ENCODE measurements at regions not wholly inside any gene's neighbourhood (a gene's known extent, or its start where the extent isn't known, plus 50 kb on each side); places are given as distances from the start of the nearest gene placed in this dataset.

DNA sequence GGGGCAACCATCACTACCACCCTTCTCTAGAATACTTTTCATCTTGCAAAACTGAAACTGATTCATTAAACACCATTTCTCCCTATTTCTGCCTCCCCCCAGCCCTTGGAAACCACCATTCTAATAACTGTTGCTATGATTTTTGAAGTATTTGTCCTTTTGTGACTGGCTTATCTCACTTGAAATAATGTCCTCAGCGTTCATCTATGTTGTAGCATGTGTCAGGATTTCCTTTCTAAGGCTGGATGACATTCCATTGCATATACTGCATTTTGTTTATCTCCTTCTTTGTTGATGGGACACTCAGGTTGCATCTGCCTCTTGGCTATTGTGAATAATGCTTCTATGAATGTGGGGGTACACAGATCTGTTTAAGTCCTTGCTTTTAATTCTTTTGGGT is 327.6 kb upstream of the ZNF32 start:
- WGBS, 4 donors = 53 to 65% (median 60%) methylated on average over 1 of the region's 1 CpG
- no peaks in the 10 kb centered on the region for H3K36me3 ChIP-seq
- DNase-seq = no peak
- H3K9me3 ChIP-seq = no peaks in the 10 kb centered on the region
- TF ChIP-seq POLR2A (IDR thresholded peaks at IDR 0.05) = no peak
- TF ChIP-seq, protein P1, sequence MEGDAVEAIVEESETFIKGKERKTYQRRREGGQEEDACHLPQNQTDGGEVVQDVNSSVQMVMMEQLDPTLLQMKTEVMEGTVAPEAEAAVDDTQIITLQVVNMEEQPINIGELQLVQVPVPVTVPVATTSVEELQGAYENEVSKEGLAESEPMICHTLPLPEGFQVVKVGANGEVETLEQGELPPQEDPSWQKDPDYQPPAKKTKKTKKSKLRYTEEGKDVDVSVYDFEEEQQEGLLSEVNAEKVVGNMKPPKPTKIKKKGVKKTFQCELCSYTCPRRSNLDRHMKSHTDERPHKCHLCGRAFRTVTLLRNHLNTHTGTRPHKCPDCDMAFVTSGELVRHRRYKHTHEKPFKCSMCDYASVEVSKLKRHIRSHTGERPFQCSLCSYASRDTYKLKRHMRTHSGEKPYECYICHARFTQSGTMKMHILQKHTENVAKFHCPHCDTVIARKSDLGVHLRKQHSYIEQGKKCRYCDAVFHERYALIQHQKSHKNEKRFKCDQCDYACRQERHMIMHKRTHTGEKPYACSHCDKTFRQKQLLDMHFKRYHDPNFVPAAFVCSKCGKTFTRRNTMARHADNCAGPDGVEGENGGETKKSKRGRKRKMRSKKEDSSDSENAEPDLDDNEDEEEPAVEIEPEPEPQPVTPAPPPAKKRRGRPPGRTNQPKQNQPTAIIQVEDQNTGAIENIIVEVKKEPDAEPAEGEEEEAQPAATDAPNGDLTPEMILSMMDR (IDR thresholded peaks at IDR 0.05) = no peak
- H3K27ac ChIP-seq = no peak overlapping the region
- H3K4me3 ChIP-seq = no peak overlapping the region
- H3K27me3 ChIP-seq = no peaks in the 10 kb centered on the region
- ATAC-seq = no peak
- peaks cover 0 to 30% (median 15%) of the 10 kb centered on the region in 12 donors for H3K4me1 ChIP-seq
- intact Hi-C loops (cut with DNase I) = no loop called here

GRCh38 chr10:43973801-43974200 is 325.1 kb upstream of the ZNF32 start:
- 67 to 83% (median 76%) methylated on average over 3 of the region's 3 CpGs for WGBS, 4 donors
- ATAC-seq (peak in 1 of 4 donors; percentile 51), DNase-seq (no peak)
- Histone ChIP-seq H3K4me3 (no peak overlapping the region), H3K9me3 (no peaks in the 10 kb centered on the region), H3K36me3 (no peaks in the 10 kb centered on the region), H3K4me1 (peaks cover 0 to 6% (median 0%) of the 10 kb centered on the region in 12 donors), H3K27ac (no peak overlapping the region), H3K27me3 (no peaks in the 10 kb centered on the region)
- TF ChIP-seq, protein P1 (IDR thresholded peaks at IDR 0.05) = no peak
- TF ChIP-seq POLR2A (IDR thresholded peaks at IDR 0.05) = no peak
- intact Hi-C loops (cut with DNase I) = no loop called here

DNA sequence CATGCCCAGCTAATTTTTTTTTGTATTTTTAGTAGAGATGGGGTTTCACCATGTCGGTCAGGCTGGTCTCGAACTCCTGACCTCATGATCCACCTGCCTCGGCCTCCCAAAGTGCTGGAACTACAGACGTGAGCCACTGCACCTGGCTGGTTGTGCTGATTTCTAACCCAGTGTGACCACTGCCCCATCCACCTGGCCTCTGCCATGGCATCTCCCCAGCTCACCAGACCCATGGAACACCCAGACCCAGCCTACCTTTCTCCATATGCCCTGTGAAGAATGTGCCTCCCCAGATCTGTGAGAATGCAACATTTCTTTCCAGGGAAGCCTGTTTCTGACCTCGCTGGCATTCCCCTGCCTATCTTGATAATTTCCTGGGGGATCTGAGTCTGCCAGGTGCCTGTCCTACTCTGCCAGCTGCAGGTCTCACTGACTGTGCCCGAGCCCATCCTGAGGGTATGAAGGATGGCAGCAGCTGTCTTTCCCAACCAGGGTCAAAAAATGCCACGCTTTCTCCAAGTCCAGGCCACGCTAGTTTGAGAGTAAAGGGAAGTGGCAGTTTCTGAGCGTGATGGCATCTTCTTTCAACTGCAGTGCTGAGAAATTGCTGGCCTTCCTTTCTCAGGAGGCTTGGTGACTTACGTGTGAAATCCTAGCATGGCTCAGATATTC is 324.4 kb upstream of the ZNF32 start:
- intact Hi-C loops (cut with DNase I) = no loop called here
- Histone ChIP-seq H3K27ac (no peak overlapping the region), H3K9me3 (no peaks in the 10 kb centered on the region), H3K4me3 (no peak overlapping the region), H3K4me1 (peaks cover 0 to 4% (median 0%) of the 10 kb centered on the region in 12 donors), H3K36me3 (no peaks in the 10 kb centered on the region), H3K27me3 (no peaks in the 10 kb centered on the region)
- WGBS, 4 donors = 96 to 98% (median 97%) methylated on average over 10 of the region's 10 CpGs
- DNase-seq (no peak), ATAC-seq (no peak)
- no peak for TF ChIP-seq POLR2A (IDR thresholded peaks at IDR 0.05)
- TF ChIP-seq, protein P1 (IDR thresholded peaks at IDR 0.05) = no peak

DNA sequence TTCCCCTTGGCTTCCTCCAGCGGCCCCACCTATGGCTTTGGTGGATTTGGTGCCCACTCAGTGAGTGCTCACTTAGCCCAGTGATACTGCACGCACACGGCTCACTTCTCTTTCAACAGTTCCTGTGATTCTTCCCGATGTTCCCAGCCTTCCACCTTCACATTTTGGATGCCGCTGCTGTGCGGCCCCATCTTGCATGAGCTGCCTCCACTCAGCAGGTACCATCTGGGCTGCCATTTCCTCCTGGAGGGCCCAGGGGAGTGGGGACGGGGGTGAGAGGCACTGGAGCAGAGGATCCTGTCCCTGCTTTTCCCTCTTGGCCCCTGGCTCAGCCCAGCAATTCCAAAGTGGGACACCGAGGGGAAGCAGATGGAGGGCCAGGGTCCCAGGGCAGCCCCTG is 323.3 kb upstream of the ZNF32 start:
- no peaks in the 10 kb centered on the region for H3K9me3 ChIP-seq
- 93 to 98% (median 95%) methylated on average over 7 to 8 of the region's 8 CpGs for WGBS, 4 donors
- peaks cover 0 to 4% (median 0%) of the 10 kb centered on the region in 12 donors for H3K4me1 ChIP-seq
- no peak overlapping the region for H3K27ac ChIP-seq
- H3K4me3 ChIP-seq = no peak overlapping the region
- no peaks in the 10 kb centered on the region for H3K27me3 ChIP-seq
- no peak for DNase-seq
- H3K36me3 ChIP-seq = no peaks in the 10 kb centered on the region
- ATAC-seq = no peak
- TF ChIP-seq, protein P1 (IDR thresholded peaks at IDR 0.05) = no peak
- TF ChIP-seq POLR2A (IDR thresholded peaks at IDR 0.05) = no peak
- intact Hi-C loops (cut with DNase I) = no loop called here
